Activated CD8-positive, alpha-beta memory T cell treated with anti-CD3 and anti-CD28 coated beads, Interleukin-2, amount 10 ng/mL, durations not matched to agents 7 days and 5 days (primary cell): ENCODE measurements at regions not wholly inside any gene's neighbourhood (a gene's known extent, or its start where the extent isn't known, plus 50 kb on each side); places are given as distances from the start of the nearest gene placed in this dataset.

Source experiments
- ATAC-seq: fragments of 150-1000 bp; cut with Tn5 transposase; one replicate; pipeline ENCODE4 v1.10.0; 2021; ENCODE audit warnings: moderate library complexity
- CTCF ChIA-PET: fragments of 350-600 bp; sonication (Branson Sonifier 250); formaldehyde crosslinking; loops from one replicate; lab custom pipeline; 2021; ENCODE audit warnings: antibody characterized with exemption; lab: Charles Lee
- DNase-seq: peaks from one replicate; pipeline ENCODE4 v3.0.0-alpha.2; 2020
- H3K27ac Mint-ChIP-seq: one replicate; pipeline ENCODE4 v1.8.0; 2021; ENCODE audit warnings: mild to moderate bottlenecking, mixed read lengths
- H3K27me3 Mint-ChIP-seq: one replicate; pipeline ENCODE4 v1.8.0; 2021; ENCODE audit warnings: mixed read lengths
- H3K36me3 Mint-ChIP-seq: one replicate; pipeline ENCODE4 v1.8.0; 2021; ENCODE audit warnings: mild to moderate bottlenecking, mixed read lengths
- H3K4me1 Mint-ChIP-seq: one replicate; pipeline ENCODE4 v1.8.0; 2021; ENCODE audit warnings: mixed read lengths
- H3K4me3 Mint-ChIP-seq: one replicate; pipeline ENCODE4 v1.8.0; 2021; ENCODE audit warnings: mild to moderate bottlenecking, moderate library complexity, mixed read lengths
- H3K9me3 Mint-ChIP-seq: one replicate; pipeline ENCODE4 v1.8.0; 2022; ENCODE audit warnings: low read depth, mixed read lengths

DNA sequence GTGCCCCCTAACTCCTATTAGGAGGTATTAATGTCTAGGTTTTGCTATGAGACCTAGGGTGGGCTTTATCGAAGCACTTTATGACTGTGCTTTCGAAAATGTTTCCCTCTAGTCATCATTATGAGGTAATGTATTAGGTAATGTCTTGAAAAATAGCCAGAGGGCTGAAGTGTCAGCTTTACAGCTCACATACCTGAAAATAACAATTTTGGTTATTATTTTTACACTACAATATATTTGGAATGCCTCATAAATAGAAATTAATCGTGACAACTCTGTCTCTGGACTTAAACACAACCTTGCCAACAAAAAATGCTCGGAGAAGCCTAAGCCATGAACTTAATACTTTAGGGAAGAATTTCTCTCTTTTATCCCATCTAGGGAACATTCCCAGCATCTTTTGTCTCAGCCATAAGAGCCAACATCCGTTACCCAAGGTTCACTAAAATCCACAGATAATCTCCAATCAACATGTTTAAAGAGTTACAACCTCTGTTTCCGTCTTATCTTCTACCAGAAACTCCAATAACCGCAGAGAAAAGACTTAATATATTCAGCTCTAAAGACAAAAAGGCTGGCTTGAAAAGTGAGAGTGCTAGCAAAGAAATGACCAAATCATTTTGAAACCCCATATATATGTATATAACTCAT is 130.9 kb upstream of the RND3 start:
- H3K27ac Mint-ChIP-seq, result no peak overlapping the region
- ATAC-seq, result no peak

DNA sequence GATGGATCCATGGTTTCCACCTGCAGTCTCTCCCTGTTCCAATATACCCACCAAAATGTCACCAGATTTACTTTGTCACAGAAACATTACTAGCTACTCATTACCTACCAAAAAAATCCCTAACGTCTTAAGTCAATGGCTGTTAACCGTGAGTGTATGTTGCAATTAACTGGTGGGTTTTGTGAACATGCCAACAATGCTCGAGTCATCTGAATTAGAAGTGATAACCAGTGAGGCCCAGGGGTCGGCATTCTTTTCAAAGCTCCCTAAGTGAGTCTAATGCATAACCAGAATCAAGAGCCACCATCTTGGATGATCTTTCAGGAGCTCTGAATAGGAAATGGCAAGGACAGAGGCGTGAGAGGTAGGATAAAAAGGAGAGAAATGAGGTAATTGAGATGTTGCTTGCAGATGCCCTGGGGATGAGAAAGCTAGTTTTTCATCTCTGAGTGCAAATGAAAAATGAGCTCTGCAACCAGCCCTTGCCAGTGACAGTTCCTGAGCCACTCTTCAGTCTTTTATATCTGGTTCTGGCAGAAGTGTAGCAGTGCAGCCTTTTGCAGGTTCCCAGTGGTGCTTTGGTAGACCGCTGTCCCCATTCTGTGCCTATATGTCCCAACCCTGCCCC is 130.0 kb upstream of the RND3 start:
- CTCF ChIA-PET, result no interaction called here
- DNase-seq (no peak), ATAC-seq (no peak)
- Mint-ChIP-seq H3K4me1 (no peaks in the 10 kb centered on the region), H3K36me3 (no peaks in the 10 kb centered on the region), H3K27ac (no peak overlapping the region), H3K27me3 (no peaks in the 10 kb centered on the region), H3K9me3 (no peaks in the 10 kb centered on the region), H3K4me3 (no peak overlapping the region)

More for the DNA sequence above, 130.9 kb upstream of the RND3 start:
- no peaks in the 10 kb centered on the region for H3K36me3 Mint-ChIP-seq
- H3K4me1 Mint-ChIP-seq, result no peaks in the 10 kb centered on the region
- no peak for DNase-seq
- no peaks in the 10 kb centered on the region for H3K27me3 Mint-ChIP-seq
- H3K9me3 Mint-ChIP-seq, result no peaks in the 10 kb centered on the region
- CTCF ChIA-PET, result no interaction called here
- H3K4me3 Mint-ChIP-seq, result no peak overlapping the region

DNA sequence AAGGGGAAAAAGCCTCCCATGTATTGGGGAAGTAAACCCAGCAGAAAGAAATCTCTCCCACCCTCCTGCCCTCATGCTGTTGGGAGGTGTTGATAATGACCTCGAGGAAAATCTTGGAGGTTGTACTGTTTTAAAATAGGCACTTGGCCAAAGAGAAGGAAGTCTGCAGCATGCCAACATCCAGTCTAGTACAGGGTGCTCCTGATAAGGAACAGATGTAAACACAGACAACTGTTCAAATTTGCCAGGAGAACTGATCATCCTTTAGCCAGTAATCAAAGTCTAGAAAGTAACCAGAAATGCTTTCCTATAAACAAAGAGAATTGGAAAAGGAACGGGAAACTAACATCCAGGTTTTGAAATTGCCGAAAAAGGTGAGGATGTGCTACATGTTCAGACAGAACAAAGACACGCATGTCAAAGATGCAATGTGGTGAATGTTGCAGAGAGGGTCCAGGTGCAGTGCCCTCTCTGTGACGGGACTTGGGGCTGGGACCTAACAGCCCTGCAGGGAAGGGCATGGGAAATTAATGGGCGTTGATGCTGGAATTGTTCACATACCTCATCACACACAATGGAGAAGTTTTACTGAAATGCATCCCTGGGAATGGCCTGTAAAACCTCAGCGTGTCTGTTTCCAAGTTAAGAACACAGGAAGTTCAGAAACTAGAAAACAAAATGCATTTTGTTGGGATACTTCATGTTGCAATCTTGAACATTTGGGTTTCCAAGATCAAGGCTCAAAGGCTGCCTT is 125.7 kb upstream of the RND3 start:
- DNase-seq (no peak), ATAC-seq (no peak)
- Mint-ChIP-seq H3K9me3 (no peaks in the 10 kb centered on the region), H3K27me3 (no peaks in the 10 kb centered on the region), H3K4me3 (no peak overlapping the region), H3K4me1 (no peaks in the 10 kb centered on the region), H3K27ac (no peak overlapping the region), H3K36me3 (no peaks in the 10 kb centered on the region)
- CTCF ChIA-PET, result no interaction called here

DNA sequence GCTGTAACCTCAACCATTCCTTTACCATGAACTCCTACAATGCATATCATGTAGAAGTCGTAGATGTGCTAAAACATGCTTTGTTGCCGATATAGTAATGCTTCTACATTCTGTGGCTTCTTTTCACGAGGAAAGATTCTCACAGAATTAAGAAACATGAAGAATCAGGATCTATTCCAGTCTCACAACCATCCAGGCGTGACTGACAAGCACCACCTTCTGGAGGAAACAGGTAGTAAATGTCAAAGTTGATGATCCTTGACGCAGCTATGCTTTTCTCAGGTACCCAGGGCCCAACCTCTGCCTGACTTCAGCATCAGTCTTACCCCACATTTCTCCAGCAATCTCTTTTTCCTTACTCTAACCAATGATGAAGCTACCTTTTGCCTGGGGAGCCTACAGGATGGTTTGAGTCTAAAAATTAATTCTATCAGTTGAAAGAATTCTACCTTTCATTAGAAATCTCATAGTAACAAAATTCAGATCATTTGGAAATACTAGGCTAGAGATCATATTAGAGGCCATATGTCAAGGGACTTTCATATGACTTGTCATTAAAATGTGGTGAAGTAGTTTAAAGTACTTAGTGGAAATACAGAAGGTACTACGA is 123.3 kb upstream of the RND3 start:
- no peak for DNase-seq
- Mint-ChIP-seq H3K9me3 (no peaks in the 10 kb centered on the region), H3K4me3 (no peak overlapping the region), H3K27me3 (no peaks in the 10 kb centered on the region), H3K4me1 (no peaks in the 10 kb centered on the region), H3K36me3 (no peaks in the 10 kb centered on the region), H3K27ac (no peak overlapping the region)
- CTCF ChIA-PET, result no interaction called here
- no peak for ATAC-seq

DNA sequence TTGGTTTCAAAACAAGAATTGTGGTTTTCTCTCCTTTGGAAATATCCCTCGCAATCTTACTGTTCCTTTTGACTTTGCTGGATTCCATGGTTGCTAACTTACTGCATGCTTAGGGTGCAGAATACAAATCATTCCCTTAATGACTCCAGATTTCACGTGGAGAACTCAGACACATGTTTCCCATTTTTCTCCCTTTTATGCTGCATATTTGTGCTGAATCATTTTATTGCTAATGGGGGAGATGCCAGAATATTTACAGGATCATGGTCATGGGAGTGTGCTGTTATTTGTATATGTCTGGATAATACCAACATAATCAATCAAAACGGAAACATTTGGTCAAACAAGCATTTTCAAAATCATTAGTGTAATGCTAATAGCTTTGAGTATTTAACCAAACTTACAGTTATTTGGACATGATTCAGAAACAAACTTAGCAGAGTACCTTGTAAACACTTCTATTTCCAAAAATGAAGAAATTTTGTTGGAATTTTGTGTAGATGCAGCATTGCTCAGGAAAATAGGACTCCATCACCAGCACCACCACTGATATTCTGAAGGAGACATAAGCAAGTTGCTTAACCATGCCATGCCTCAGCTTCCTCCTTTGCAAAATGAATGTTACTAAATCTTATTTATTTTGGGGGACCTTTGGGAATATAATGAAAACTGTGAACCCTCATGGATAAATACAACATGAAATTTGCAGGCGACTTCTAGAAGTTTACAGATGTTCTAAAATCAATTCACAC is 122.5 kb upstream of the RND3 start:
- no peak overlapping the region for H3K27ac Mint-ChIP-seq
- no peaks in the 10 kb centered on the region for H3K4me1 Mint-ChIP-seq
- no peak for ATAC-seq
- no peaks in the 10 kb centered on the region for H3K36me3 Mint-ChIP-seq
- no peaks in the 10 kb centered on the region for H3K27me3 Mint-ChIP-seq
- CTCF ChIA-PET, result no interaction called here
- no peak for DNase-seq
- H3K4me3 Mint-ChIP-seq, result no peak overlapping the region
- H3K9me3 Mint-ChIP-seq, result no peaks in the 10 kb centered on the region

DNA sequence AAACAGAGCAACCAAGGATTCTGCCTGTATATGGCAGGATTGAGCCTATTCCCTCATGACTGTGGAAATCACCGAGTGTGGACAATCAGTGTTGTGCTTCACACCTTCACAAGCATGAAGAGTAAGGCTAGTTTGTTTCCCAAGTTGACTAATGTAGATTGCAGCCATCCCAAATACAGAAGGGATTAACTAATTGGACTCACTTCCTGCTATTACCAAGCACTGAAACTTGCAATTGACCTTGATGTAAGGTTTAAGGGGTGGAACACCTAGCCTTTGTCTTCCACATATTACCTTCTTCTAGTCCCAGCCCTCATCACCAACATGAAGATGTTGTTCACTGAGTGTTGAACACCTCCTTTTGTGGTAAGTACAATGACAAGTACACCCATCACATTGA is 120.9 kb upstream of the RND3 start:
- Mint-ChIP-seq H3K4me3 (no peak overlapping the region), H3K27me3 (no peaks in the 10 kb centered on the region), H3K27ac (no peak overlapping the region), H3K36me3 (no peaks in the 10 kb centered on the region), H3K9me3 (no peaks in the 10 kb centered on the region), H3K4me1 (no peaks in the 10 kb centered on the region)
- CTCF ChIA-PET, result no interaction called here
- DNase-seq (no peak), ATAC-seq (no peak)

DNA sequence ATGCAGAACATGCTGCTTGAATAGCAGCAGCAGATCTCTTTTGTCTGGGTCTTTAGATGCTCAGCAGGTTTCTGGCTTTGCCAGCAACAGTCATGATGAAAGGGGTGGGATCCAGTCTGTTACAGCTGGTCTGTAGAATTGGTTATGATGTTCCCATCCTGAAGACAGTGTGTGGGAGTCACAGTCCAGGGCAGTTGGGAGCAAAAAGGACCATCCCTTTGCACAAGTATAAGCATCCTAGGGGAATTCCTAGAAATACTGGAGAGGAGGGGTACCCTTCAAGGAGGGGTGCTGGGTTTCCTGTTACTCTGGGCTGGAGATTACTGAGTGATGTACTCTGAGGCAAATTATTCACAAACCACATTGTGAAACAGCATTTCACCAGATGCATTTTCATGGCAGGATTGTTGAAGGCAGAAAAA is 119.9 kb upstream of the RND3 start:
- ATAC-seq, result no peak
- Mint-ChIP-seq H3K27me3 (no peaks in the 10 kb centered on the region), H3K4me3 (no peak overlapping the region), H3K36me3 (no peaks in the 10 kb centered on the region), H3K9me3 (no peaks in the 10 kb centered on the region), H3K27ac (no peak overlapping the region), H3K4me1 (no peaks in the 10 kb centered on the region)
- CTCF ChIA-PET, result no interaction called here
- no peak for DNase-seq

DNA sequence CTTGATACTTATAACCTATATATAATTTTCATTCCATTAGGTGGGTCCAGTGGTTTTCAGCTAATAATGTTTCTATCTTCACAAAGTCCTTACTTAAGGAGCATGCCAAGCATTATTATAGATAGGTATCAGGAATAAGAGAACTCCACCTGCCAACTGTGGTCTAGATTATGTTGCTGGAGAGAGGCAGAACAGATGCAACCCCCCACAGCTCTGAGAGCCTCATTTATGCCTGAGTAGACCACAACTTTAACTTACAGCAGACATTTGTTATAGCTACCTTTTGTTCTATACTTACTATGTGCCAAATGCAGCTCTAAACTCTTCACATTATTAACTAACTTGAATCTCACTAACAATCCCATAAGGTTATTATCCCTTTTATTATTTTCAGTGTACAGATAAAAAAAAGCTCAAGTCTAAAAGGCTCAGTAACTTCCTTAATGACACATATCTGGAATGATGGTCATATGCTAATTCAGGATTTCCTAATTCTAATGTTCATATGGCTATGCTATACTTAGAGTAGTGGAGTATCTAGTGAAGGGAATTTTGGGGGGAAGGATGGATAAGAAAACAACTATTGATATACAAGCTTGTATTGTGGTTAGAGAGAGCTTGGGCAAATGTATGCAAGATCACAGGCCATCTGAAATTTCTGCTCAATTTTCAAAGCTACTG is 119.1 kb upstream of the RND3 start:
- no peaks in the 10 kb centered on the region for H3K9me3 Mint-ChIP-seq
- CTCF ChIA-PET, result no interaction called here
- no peaks in the 10 kb centered on the region for H3K36me3 Mint-ChIP-seq
- no peak overlapping the region for H3K4me3 Mint-ChIP-seq
- no peak for DNase-seq
- ATAC-seq, result no peak
- H3K4me1 Mint-ChIP-seq, result no peaks in the 10 kb centered on the region
- H3K27me3 Mint-ChIP-seq, result no peaks in the 10 kb centered on the region
- H3K27ac Mint-ChIP-seq, result no peak overlapping the region

DNA sequence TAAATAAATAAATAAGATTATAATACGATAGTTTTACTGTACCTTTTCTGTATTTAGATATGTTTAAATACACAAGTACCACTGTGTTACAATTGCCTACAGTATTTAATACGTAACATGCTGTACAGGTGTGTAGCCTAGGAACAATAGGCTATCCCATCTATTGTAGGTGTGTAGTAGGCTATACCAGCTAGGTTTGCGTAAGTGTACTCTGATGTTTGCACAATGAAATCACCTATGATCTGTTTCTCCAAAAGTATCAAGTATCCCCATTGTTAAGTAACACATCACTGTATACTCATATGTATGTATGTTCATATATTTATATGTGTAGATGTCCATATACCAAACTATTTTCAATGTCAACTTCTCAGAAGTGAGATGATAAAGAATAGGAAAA is 118.2 kb upstream of the RND3 start:
- Mint-ChIP-seq H3K4me3 (no peak overlapping the region), H3K4me1 (no peaks in the 10 kb centered on the region), H3K9me3 (no peaks in the 10 kb centered on the region), H3K27ac (no peak overlapping the region), H3K36me3 (no peaks in the 10 kb centered on the region), H3K27me3 (no peaks in the 10 kb centered on the region)
- DNase-seq (no peak), ATAC-seq (no peak)
- CTCF ChIA-PET, result no interaction called here

DNA sequence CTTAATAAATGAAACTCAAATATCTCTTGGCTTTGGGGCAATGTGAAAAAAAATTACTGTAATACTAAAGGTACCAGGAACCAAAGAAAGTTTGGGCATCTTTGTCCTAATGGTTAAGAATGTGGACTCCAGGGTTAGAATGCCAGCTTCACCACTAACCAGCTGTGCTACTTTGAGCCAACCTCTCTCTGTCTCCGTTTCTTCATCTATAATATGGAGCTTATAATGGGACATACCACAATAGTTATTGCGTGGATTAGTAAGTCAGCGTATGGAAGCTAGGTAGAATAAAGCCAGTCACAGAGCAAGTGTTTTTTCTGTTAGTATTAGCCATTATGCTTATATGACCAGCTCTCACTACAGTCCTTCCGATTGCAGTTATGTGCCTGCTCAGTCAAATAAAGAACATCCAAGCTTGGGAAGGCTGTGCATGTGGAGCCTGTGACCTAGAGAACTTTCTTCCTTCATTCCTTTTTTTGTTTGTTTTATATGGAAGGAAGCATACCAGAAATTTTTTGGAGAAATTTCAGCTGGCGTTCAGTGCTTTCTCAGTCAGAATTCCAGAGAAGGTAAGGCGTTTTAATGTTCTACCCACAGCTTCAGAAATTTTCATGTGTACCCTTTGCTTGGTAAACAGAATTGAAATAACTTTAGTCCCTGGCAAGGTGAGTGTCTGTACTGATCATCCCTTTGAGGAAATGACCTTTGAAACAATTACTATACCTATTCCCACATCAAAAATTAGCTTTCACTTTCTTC is 114.0 kb upstream of the RND3 start:
- DNase-seq, result no peak
- Mint-ChIP-seq H3K27ac (no peak overlapping the region), H3K9me3 (no peaks in the 10 kb centered on the region), H3K4me3 (no peak overlapping the region), H3K27me3 (no peaks in the 10 kb centered on the region), H3K36me3 (no peaks in the 10 kb centered on the region), H3K4me1 (no peaks in the 10 kb centered on the region)
- CTCF ChIA-PET, result interaction anchor here (0.7 kb wide), 1 partner anchor 1006 kb away, joined by 3 read pairs; no protein-coding TSS in a partner anchor
- no peak for ATAC-seq

DNA sequence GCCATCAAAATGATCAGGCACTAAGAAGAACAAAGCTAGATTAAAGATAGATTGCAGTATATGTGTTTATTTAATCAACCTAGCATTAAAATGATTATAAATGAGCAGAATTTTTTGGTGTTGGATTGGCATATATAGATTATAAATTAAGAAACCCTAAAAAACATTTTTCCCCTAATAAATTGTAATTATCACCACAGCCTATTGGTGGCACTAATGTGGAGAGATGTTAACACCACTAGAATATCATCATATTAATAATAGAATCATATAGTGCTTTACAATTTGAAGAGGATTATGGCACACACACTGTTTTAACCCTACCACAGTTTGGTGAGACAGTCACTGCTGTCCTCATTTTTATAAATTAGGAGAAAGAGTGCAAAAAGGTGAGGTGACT is 112.4 kb upstream of the RND3 start:
- Mint-ChIP-seq H3K4me3 (no peak overlapping the region), H3K9me3 (no peaks in the 10 kb centered on the region), H3K27me3 (no peaks in the 10 kb centered on the region), H3K4me1 (no peaks in the 10 kb centered on the region), H3K36me3 (no peaks in the 10 kb centered on the region), H3K27ac (no peak overlapping the region)
- ATAC-seq, result no peak
- DNase-seq, result no peak
- CTCF ChIA-PET, result no interaction called here

DNA sequence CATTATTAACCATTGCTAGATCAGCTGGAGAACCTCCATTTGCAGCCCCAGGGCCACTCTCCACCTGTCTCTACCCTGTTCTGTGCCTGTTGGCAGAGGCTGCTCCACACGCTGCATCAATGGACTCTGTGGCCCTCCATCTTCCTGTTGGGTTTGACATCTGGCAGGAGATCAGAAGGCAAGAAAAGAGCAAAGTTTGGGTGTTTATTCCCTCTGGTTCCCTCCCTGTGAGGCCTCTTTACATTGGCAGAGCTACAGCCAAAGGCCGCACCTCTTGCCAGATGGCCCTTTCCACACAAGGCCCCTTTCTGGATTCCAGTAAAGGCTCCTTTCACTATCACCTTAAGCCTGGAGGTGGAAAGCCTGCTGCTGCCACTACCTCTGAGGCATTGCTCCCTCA is 110.9 kb upstream of the RND3 start:
- Mint-ChIP-seq H3K36me3 (no peaks in the 10 kb centered on the region), H3K27ac (no peak overlapping the region), H3K4me3 (no peak overlapping the region), H3K4me1 (no peaks in the 10 kb centered on the region), H3K9me3 (no peaks in the 10 kb centered on the region), H3K27me3 (no peaks in the 10 kb centered on the region)
- no peak for ATAC-seq
- DNase-seq, result no peak
- CTCF ChIA-PET, result no interaction called here
